ENCODE measurements at regions not wholly inside any gene's neighbourhood (a gene's known extent, or its start where the extent isn't known, plus 50 kb on each side); places are given as distances from the start of the nearest gene placed in this dataset.

GRCh38 chr2:190744041-190744440 lies 95.2 kb downstream of the NAB1 start:
- no peak for TF ChIP-seq CTCF (IDR thresholded peaks at IDR 0.05)
- TF ChIP-seq POLR2A (IDR thresholded peaks at IDR 0.05) = no peak

All from body of pancreas (tissue), 4 donors.